Stimulated activated CD4-positive, alpha-beta T cell treated with anti-CD3 and anti-CD28 coated beads, TNF-alpha, amount 100 ng/mL, for 1 hour (primary cell): ENCODE measurements at regions not wholly inside any gene's neighbourhood (a gene's known extent, or its start where the extent isn't known, plus 50 kb on each side); places are given as distances from the start of the nearest gene placed in this dataset.
"Not testable (repeated sequence)": the region's sequence is repeated elsewhere in the genome, so short reads cannot be mapped to it uniquely, and the experiment has no call there.

Experiments used
- DNase-seq, 3 donors: peaks; one replicate each; pipeline ENCODE4 v3.0.0-alpha.2; 2020; ENCODE audit warnings: low read depth in 3 of 3, low spot score in 1 of 3

- DNase-seq, result no peak
These were observed 275.2 kb upstream of the EDA2R start for GRCh38 chrX:66914080-66914479.

DNA sequence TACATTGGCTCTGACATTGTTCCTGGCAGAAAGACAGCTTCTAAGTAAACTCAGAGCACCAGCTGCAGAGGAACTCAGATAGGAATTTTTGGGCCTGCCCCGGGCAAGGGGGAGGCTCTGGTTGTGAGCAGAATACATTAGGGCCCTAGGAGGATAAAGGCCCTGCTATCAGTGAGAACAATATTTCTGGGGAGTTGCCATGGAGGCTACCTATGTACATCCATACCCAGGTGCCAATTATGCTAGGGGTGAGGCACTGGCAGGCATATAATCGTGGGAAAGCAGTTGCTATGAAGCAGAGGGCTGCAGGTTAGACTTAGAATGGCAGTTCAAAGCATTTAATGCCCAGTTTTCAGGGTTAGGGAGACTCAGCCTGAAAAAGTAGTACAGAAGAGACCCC is 273.5 kb upstream of the EDA2R start:
- no peak for DNase-seq

DNA sequence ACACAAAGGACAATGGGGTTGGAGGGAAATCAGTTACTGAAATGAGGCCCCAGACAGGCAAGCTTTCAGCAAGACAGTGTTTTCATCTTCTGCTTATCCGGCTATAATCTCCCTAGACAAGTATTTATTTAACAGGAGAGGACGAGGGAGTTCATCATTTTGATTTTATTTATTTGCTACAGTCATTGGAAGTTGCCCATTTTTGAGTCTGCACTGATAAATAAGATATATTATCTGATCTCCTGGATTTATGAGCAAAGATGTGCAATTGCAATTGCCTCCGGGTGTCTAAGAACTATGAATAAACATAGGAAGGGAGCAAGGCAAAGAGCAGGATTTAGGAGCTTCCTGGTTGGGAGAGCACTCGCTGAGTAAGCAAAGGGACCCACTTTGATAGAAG is 263.2 kb upstream of the EDA2R start:
- no peak for DNase-seq

- no peak for DNase-seq
These were observed 262.0 kb upstream of the EDA2R start for GRCh38 chrX:66900886-66901285.

GRCh38 chrX:66892004-66892403 is 253.1 kb upstream of the EDA2R start:
- no peak for DNase-seq

GRCh38 chrX:66889418-66889817 is 250.5 kb upstream of the EDA2R start:
- no peak for DNase-seq

DNA sequence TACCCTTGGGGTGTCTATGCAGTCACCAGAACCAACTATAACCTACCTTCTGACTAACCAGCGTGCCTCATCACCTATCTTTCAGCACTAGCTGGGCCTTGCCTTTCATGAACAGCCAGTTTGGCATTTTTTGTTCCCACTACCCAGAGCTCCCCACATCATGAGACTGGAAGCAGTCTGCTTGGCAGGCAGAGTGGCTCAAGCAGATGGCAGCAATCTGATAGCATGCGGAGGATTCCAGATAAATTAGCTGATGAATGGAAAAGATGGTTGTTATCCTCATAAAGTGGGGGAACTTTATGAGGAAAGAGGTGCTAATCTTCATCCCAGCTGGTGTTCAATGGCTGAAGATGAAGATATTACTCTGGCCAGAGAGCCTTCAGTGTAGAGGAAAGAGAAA is 243.2 kb upstream of the EDA2R start:
- DNase-seq, result no peak

DNA sequence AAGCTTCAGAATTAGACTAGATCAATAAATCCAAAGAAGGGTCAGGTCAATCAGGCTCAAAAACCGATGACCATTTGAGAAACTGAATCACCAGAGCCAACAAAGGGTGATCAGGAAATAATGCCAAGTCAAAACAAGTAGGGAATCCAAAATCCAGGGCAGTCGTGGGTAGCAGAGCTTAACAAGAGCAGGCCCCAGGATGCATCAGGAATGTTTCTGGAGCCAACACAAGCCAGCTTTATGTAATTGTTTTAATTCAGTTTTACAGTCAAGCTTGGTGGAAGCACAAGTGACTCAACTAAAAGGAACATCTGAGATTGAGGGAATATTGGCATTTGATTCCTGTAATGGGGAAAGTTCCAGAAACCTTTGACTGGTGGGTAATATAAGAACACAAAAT is 237.9 kb upstream of the EDA2R start:
- DNase-seq, result no peak

DNA sequence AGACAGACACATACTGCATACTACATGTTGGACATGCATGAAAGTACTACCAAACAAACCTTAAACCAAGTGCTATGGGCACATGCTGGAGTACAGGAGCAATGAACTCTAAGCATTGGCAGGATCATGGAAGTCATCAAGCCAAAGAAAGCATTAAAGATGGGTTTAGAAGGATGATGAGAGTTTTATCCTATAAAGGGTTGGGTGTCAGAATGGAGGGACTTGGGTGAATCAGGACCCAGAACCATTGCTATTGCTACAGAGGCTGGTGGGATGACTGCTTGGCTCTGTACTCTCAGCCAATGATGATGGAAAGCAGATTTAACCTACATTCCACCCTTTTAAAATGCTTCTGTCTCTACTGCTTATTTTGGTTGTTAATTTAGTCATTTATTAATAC is 233.9 kb upstream of the EDA2R start:
- DNase-seq, result no peak

DNA sequence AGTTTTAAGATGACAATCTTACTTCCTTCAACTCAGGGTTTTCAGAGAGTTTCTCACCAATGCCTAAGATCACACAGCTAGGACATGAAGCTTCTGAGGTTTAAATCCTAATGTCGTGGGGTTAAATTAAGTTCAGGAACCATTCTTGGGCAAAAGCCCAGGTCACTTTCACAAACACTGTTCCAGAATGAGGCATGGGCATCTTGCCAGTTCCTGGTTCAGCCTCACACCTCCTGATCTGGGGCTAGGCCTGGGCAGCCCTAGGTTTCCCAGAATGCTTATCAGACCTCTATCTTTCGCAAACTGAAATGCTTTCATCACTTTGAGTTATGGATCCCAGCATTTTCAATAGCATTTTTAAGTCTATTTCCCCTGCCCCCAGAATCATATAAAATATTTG is 224.8 kb upstream of the EDA2R start:
- DNase-seq, result no peak

GRCh38 chrX:66833426-66833825 is 194.5 kb upstream of the EDA2R start:
- DNase-seq, result no peak

- DNase-seq, result no peak
These were observed 176.3 kb upstream of the EDA2R start for GRCh38 chrX:66815227-66815626.

- not testable (repeated sequence) for DNase-seq
These were observed 155.6 kb upstream of the EDA2R start for GRCh38 chrX:66794514-66794913.

- no peak for DNase-seq
These were observed 127.4 kb upstream of the EDA2R start for GRCh38 chrX:66766318-66766717.

- no peak for DNase-seq
These were observed 121.8 kb upstream of the EDA2R start for GRCh38 chrX:66760651-66761050.

- no peak for DNase-seq
These were observed 117.8 kb upstream of the EDA2R start for GRCh38 chrX:66756717-66757116.

GRCh38 chrX:66751136-66751782 is 112.4 kb upstream of the EDA2R start:
- no peak for DNase-seq

- DNase-seq, result not testable (repeated sequence)
These were observed 105.6 kb upstream of the EDA2R start for GRCh38 chrX:66744519-66744918.

DNA sequence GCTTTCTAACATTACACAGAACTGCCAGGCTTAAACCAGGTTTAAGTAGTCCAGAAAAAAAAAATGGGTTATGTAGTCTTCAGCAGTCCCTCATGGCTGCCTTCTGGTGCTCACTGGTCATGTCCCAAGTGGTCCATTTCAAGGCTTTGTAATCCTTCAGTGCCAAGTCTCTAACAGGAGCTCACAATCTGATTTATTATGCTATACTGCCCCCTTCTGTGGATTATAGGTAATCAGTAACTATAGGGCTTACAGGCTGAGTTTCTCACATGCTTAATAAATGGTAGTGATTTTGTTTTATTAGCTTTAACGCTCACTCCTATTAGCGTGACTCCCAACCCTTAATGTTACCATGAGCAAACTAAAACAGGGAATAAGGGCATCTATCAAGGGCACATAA is 92.5 kb upstream of the EDA2R start:
- DNase-seq, result no peak

- peak in 1 of 3 donors; percentile 1 for DNase-seq
These were observed 90.0 kb upstream of the EDA2R start for GRCh38 chrX:66728818-66729271.

- DNase-seq, result no peak
These were observed 79.0 kb upstream of the EDA2R start for GRCh38 chrX:66717926-66718325.

- no peak for DNase-seq
These were observed 59.7 kb upstream of the EDA2R start for GRCh38 chrX:66698273-66699204.
